Fibroblast of gingiva (primary cell): ENCODE measurements at regions not wholly inside any gene's neighbourhood (a gene's known extent, or its start where the extent isn't known, plus 50 kb on each side); places are given as distances from the start of the nearest gene placed in this dataset.
"Not testable (repeated sequence)": the region's sequence is repeated elsewhere in the genome, so short reads cannot be mapped to it uniquely, and the experiment has no call there.

Experiments used
- DNase-seq: peaks from one replicate; pipeline ENCODE4 v3.0.0-alpha.2; 2011; ENCODE audit warnings: low read depth

DNA sequence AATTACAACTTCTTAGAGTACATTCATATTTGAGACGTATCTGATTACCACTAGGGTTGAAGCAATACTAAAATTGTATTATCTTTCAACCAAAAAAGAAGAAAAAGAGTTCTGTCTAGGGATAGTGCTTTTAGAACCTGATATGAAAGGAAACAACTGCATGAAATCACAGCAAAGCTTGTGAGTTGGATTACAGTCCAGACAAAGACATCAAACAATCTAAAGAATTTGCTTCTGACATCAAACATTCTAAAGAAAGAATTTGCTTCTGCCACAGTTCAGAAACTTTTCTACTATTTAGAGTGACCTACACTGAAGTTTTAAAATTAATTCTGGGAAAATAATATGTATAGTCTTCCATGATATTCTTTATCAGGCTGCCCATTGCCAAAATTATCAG is 1141.1 kb upstream of the ACO1 start:
- no peak for DNase-seq

GRCh38 chr9:31248156-31248555 is 1136.3 kb upstream of the ACO1 start:
- DNase-seq = no peak

DNA sequence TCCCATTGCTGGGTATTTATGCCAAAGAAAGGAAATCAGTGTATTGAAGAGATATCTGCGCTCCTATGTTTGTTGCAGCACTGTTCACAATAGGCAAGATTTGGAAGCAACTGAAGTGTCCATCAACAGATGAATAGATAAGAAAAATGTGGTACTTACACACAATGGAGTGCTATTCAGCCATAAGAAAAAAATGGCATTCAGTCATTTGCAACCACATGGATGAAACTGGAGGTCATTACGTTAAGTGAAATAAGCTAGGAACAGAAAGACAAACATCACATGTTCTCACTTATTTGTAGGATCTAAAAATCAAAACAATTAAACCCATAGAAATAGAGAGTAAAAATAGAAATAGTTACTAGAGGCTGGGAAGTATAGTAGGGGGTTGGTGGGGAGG is 1133.1 kb upstream of the ACO1 start:
- DNase-seq = no peak

DNA sequence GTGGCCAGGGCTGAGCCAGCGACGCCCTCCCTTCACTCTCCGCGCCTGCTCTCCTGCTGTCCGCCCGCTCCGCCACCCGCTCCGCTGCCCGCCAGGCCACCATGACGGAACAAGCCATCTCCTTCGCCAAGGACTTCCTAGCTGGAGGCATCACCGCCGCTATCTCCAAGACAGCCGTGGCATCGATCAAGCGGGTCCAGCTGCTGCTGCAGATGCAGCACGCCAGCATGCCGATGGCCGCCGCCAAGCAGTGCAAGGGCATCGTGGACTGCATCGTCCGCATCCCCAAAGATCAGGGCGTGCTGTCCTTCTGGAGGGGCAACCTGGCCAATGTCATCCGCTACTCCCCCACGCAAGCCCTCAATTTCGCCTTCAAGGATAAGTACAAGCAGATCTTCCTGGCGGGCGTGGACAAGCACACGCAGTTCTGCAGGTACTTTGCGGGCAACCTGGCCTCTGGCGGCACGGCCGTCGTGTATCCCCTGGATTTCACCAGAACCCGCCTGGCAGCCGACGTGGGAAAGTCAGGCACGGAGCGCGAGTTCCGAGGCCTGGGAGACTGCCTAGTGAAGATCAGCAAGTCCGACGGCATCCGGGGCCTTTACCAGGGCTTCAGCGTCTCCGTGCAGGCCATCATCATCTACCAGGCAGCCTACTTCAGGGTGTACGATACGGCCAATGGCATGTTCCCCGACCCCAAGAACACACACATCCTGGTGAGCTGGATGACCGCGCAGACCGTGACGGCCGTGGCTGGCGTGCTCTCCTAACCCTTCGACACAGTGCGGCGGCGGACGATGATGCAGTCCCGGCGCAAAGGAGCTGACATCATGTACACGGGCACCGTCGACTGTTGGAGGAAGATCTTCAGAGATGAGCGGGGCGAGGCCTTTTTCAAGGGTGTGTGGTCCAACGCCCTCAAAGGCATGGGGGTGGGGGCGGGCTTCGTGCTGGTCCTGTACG is 1130.4 kb upstream of the ACO1 start:
- no peak for DNase-seq

GRCh38 chr9:31255211-31255610 is 1129.2 kb upstream of the ACO1 start:
- no peak for DNase-seq

DNA sequence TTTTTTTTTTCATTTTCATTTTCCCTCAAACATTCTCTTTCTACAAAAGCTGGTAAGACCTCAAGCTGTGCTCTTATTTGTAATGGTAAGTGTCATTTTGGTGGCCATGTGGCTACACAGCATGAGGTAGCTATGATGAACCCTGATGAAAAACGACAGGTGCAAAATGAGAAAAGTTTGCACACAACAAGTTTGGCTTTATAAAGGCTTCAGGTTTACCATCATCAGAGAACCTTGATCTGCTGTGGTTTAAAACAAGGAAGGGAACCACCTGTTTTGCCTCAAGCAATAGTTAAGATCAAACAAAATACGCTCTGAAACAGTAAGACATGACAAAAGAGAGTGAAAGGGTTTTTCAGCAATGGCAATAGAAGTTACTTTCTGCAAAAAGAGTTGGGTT is 1124.6 kb upstream of the ACO1 start:
- DNase-seq = no peak

- no peak for DNase-seq
Observed at GRCh38 chr9:31272456-31273295, 1111.8 kb upstream of the ACO1 start.

DNA sequence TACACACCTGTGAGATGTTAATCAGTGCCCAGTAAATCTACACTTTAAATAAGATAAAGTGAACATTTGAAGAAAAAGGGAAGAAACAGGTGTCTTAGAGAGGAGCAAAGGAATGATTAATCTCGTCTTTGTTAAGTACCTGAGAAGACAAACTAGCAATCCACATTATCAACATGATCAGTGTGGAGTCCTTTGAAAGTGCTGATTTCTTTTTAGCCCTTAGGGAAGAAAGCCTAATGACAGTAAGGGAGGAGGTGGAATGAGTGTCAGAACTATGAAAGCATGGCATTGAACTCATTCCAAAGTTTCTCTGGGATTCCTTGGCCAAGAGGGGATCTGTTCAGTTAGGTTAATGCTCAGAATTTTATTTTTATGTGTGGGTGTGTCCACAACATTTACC is 1109.0 kb upstream of the ACO1 start:
- no peak for DNase-seq

- no peak for DNase-seq
Observed at GRCh38 chr9:31290731-31291130, 1093.7 kb upstream of the ACO1 start.

- no peak for DNase-seq
Observed at GRCh38 chr9:31302620-31303418, 1081.6 kb upstream of the ACO1 start.

- DNase-seq = peak; percentile 5
Observed at GRCh38 chr9:31304576-31304975, 1079.9 kb upstream of the ACO1 start.

GRCh38 chr9:31314241-31314640 is 1070.2 kb upstream of the ACO1 start:
- no peak for DNase-seq

GRCh38 chr9:31320494-31320893 is 1063.9 kb upstream of the ACO1 start:
- no peak for DNase-seq

GRCh38 chr9:31321256-31321655 is 1063.2 kb upstream of the ACO1 start:
- DNase-seq = no peak

GRCh38 chr9:31321686-31322085 is 1062.8 kb upstream of the ACO1 start:
- DNase-seq = no peak

GRCh38 chr9:31323726-31324444 is 1060.6 kb upstream of the ACO1 start:
- no peak for DNase-seq

DNA sequence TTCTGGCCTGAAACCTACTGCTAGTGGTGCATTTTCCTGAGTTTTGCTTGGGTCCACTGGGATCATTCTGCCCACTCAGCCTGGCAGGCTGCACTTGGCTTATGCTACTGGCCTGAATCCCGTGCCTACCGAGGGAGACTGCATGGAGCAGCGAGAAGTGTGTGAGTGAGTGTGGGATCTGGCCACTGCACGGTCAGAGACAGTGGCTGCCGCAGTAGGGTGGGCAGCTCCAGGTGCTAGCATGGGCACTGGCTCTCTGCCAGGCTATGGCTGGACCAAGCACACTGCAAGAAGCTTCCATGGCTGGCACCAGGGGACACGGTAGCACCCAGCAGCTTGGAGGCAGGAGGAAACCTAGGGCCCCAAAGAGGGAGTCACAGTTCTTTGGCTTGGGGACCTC is 1058.7 kb upstream of the ACO1 start:
- no peak for DNase-seq

GRCh38 chr9:31326883-31327282 is 1057.6 kb upstream of the ACO1 start:
- DNase-seq = not testable (repeated sequence)

GRCh38 chr9:31334837-31335528 is 1049.5 kb upstream of the ACO1 start:
- DNase-seq = no peak

GRCh38 chr9:31335529-31336234 is 1048.8 kb upstream of the ACO1 start:
- DNase-seq = no peak
